HG03175 (cell line): ENCODE measurements at regions not wholly inside any gene's neighbourhood (a gene's known extent, or its start where the extent isn't known, plus 50 kb on each side); places are given as distances from the start of the nearest gene placed in this dataset.
"Not testable (repeated sequence)": the region's sequence is repeated elsewhere in the genome, so short reads cannot be mapped to it uniquely, and the experiment has no call there.

Experiments
- ATAC-seq: cut with Tn5 transposase; IDR thresholded peaks from one replicate; pipeline ENCODE4 v1.9.1; 2021; ENCODE audit warnings: mild to moderate bottlenecking, moderate library complexity; ENCODE audit not compliant: unreplicated experiment

DNA sequence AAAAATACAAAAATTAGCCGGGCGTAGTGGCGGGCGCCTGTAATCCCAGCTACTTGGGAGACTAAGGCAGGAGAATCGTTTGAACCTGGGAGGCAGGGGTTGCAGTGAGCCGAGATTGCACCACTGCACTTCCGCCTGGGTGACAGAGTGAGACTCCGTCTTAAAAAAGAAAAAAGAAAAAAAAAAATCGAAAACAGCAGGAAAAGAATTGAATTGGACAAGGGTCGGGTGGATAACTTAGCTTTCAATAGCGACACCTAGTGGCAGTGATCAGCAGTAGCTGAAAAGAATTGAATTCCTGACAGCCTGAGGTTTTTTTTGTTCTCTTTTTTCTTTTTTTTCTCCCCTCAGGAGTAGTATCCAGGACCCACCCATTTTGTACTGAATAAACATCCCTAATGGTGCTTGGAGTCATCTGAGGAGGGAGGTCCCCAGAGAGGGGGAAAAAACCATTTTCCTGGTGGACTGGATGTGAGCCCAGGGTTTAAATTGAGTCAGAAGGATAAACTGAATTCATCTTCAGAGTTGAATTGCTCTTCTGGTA is 55.1 kb downstream of the CYCS start:
- no peak for ATAC-seq

DNA sequence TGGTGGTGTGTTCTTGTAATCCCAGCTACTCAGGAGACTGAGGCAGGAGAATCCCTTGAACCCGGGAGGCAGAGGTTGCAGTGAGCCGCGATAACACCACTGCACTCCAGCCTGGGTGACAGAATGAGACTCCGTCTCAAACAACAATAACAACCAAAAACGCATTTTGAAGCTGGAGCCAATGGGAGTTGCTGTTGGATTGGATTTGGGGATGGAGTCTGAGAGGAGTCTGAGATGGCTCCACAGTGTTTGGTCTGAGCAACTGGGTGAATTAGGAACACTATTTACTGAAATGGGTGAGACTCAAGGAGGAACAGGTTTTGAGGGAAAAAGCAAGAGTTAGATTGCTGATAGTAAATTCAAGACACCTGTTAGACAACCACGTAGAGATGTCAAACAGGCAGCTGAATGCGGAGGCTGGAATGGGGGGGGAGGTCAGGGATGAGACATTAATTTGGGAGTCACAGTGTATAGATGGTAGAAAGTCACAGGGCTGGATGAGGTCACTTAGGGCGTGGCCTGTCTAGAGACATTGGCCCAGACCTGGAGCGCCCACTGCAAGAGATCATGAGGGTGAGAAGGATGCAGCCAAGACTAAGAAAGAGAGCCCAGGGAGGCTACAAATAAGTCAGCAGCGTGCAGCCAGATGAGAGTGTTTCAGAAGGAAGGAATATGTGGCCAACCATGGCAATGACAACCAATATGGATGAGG is 56.4 kb downstream of the CYCS start:
- ATAC-seq = no peak

DNA sequence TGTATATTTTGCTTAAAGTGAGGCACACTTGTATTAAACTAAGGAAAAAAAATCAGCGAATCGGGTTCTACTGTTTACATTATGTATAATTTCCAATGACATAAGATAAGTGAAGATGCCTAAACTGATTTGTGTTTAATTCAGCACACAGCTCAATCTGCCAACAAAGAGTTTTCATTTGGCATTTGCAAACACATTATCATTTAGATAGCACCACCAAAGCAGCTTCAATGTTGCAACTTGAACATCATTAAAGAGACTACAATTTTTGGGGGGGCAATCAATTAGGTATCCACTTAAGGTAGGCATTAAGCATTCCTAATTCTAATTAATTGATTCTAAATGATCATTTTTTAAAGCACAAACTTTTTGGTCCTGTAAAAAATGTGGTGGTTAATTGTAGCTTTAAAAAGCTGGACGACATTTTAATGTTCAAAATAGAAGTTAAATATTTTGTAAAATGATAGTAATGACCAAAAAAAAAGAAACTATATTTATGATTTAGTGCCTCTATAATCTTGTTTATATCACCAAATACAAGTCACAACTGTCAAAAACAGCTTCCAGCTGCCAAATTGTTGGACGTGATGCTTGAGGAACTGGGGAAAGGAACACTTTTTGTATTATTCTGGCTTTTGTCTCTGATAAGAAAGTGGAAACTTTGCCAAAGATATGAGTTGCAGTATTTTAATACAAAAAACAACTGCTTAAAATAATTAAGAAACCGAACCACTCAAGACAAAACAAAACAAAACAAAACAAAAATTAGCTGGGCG is 57.1 kb downstream of the CYCS start:
- ATAC-seq = no peak

DNA sequence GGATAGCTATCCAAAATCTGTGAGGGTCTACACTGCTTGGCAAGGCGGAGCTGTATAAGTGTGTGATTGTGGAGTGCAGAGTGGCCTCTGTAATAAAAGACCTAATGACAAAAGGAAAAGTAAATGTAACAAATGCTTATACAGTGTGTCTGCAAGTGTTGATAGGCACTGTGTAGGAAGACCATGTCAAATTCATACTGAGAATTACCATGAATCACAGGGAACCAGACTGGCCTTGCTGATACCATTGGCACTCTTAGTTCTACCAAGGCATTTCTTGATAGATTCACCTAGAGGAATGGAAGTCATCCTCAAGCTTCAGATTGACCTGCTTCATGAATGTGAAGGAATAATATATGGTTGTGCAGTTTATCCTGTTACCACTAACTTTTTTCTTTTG is 58.8 kb downstream of the CYCS start:
- ATAC-seq = no peak

DNA sequence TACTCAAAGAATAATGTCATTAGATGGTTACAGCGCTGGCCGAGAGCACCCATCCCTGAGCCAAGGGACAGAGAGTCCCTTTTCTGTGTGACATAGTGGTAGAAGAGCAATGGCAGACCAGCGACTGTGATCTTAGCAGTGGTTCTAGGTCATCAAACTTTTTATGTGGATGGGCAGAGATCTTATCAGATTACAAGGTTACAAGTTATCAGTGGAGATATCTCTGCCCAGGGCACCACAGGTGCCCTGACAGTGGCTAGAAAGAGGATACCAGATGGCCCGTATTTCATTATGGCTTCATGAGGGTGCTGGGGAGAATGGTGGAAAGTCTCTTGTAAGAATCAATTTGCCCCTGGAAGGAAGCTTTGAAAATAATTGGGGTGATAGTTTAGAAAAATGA is 62.7 kb downstream of the CYCS start:
- no peak for ATAC-seq

DNA sequence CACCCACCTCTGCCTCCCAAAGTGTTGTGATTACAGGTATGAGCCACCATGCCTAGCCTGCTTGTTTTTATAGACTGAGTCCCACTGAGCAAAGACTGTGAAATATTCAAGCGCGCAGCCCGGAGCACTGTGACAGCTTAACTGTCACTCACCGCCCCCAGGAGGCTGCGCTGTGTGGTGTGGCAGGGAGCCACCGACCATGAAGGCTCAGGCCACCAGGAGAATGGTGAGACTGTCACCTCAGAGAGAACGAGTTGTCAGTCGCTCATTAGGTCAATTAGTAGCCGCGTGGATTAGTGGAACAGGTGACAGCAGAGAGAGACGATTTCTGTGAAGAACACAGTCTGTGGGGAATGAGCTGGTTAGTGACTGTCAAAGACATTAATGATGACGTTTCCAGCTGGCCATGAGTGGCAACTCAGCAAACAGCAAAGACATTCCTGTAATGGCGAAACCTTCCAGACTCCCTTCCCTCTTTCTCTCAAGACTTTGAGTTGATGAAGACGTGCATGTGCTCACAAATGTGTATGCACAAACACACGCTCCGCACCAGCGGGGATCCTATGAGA is 64.5 kb downstream of the CYCS start:
- ATAC-seq = no peak

DNA sequence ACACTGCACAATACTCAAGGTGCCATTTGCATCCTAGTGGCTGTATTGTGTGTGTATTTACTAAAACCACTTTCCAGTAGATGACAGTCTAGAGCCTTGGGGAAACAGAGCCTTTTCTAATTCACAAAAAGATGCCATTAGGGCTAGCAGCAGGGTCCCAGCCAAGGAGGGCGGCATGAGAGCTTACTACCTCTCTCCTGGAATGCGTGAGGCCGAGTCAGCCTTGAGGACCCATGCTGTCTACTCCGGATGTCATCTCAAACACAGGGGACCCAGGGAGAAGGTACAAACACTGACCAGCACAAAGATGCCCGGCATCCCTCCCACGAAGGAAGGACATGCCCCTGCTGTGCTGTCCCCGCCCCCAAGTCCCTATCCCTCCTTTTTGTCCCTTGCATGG is 65.5 kb downstream of the CYCS start:
- ATAC-seq = no peak

DNA sequence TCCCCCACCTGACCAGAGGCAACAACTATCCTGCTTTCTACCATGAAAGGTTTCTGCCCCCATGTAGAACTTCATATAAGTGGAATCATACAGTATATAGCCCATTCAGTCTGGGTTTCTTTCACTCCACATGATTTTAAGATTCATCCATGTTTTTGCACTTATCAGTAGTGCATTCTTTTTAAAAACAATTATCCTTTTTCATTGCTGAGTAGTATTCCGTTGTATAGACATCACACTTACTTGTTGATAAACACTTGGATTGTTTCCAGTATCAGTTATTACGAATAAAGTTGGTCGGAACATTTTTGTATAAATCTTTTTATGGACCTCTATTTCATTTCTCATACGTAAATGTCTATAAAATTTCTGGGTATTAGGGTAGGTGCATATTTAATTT is 68.7 kb downstream of the CYCS start:
- ATAC-seq = no peak

DNA sequence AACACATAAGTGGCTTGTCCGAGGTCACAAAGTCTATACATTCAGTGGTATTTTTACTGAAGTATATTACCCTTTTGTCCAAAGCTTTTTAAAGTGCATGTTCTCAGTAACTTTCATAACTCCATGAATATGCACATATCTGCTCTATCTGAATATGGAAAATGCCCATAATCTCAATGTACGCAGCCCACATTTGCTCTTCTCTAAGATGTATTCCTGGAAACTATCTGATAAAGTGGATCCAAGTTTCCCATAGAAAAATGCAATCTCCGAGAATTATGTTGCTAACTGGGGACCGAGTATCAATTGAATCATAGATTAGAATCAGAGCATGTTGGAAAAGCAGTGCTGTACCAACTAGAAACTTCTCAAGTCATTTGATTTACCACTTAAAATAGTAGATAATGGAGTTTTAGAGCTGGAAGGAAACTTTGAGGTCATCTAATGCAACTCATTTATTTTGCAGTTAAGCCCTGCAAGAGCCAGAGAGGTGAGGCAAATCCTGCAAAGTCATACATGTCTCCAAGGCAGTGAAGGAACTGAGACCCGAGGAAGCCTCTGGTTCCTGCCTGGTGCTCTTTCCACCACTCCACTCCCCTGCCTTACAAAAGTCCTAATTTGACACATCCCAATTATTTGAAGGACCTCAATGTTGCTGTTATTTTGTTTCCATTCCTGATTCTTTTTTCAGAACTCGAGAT is 69.4 kb downstream of the CYCS start:
- no peak for ATAC-seq

DNA sequence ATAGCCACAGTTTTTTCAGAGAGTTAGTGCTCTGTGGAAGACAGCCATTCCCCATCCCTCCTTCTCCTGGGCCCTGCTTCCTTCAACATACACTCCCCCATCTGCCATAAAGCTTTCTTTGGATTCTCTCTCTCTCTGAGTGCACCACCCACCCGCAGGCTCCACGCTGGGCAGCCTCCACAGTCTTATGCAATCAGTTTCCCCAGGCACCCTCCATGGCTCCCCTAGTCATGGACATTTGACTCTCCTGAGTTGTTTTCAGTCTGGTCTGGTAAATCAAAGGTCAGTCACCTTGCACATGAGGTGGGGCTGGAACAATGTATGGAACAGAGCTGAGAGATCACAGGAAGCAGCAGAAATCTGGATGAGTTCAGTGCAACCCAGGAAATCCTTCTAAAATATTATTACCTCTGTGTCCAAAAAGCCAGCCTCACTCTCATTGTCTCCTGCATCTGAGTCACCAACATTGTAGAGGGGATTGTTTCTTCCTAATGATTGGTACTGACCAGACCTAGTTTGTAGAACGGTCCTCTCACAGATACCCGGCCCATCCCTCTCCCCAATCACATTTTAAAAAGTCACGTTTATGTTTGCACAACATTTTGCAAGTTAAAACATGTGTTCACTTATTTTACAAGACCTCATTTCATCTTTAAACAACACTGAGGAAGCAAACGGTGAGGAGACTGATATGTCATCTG is 70.1 kb downstream of the CYCS start:
- no peak for ATAC-seq

DNA sequence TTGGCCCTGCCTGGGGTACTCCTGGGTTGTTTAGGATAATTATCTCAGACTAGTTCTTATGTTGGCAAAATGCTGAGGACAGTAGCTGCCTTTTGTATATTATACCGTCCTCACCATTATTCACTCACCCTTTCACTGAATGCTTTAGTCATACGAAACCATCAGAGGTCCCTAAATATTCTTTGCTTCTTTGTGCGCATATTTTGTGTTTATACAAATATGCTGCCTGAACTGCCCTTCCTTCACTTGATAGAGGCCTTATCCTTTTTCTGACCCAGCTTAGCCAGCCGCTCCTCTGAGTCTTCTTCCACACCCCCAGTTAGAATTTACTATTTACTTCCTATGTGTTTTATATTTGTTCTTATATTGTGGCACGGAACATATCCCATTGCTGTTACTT is 70.2 kb upstream of the OSBPL3 start:
- ATAC-seq = no peak

DNA sequence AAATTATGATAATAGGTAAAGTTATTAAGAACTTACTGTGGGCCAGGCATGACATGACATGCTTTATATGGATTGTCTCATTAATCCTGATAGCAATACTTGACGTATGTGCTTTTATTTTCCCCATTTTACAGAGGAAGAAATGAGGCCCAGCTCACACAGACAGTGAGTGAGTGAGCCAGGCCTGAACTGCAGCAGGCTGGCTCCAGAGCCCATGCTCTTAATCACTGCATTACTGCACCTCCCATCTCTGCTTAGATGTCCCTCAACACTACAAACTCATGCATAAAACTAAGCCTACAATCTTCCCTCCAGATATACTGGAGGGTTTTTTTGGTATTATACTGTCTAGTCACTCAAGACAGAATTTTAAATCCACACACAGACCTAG is 68.5 kb upstream of the OSBPL3 start:
- ATAC-seq = no peak

DNA sequence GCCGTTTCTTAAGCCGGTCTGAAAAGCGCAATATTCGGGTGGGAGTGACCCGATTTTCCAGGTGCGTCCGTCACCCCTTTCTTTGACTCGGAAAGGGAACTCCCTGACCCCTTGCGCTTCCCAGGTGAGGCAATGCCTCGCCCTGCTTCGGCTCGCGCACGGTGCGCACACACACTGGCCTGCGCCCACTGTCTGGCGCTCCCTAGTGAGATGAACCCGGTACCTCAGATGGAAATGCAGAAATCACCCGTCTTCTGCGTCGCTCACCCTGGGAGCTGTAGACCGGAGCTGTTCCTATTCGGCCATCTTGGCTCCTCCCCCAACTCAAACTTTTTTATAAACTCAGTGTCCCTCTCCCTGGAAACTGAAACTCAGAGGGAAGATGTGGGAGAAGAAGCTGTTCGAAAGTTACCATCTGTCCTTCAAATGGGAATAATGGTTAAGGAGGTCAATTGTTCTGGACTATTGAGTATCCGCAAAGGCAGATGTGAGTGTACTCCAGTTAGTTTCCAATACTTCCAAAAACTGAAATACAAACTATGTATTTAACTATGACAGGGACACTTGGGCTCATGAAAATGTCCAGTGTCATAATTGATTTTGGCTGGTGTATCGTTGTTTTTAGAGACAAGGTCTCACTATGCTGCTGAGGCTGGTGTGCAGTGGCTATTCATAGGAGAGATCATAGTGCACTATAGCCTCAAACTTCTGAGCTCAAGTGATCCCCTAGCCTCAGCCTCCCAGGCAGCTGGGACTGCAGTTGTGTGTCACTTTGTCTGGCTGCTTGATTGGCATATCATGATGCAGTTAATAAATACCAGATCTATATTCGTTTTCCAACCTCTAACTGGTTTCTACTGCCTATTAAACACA is 67.8 kb upstream of the OSBPL3 start:
- ATAC-seq = not testable (repeated sequence)

DNA sequence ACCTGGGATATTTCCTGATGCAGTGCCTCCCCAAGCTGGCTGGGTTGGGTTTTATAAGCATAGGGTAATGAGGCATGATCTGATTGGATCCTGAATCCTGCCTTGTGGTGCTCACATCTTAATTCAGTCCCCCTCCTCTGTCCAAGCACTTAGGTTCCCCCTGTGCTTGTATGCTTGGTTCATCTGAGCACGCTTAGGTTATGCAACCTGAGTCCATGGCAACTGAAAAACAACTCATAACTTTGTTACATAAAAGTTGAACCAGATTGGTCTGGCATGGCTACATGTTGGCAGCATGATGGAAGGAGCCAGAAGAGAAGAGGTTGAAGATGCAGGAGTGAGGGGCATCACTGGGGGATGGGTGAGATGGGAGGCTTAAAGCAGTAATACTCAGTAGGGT is 57.3 kb upstream of the OSBPL3 start:
- no peak for ATAC-seq

DNA sequence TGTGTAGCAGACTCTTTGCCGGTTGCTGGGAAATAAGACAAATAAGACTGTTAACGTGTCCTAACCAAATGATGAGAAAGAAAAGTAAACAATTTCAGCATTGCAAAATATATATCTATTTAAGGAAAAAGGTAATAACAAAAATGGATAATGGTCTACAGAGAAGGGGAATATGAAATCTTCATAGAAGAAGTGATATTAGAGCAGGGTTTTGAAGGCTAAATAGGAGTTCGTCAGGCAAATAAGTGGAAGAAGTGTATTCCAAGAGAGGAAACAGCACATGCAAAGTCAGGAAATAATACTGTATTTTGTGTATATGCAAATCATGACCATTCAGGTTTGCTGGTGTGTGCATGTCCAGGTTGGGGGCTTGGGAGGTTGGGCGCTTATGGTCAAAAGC is 55.3 kb upstream of the OSBPL3 start:
- ATAC-seq = no peak

DNA sequence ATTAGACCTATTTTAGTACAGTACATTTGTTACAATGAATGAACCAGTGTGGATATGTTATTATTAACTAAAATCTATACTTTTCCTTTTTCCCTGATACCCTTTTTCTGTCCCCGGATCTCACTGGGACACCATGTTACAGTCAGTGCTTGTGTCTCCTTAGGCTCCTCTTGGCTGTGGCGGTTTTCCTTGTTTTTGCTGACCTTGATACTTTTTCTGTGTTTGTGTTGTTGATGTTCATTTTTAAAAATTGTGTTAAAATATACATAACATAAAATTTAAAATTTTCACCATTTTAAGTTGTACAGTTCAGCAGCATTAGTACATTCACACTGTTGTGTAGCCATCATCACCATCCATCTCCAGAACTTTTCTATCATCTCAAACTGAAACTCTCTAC is 54.2 kb upstream of the OSBPL3 start:
- no peak for ATAC-seq

DNA sequence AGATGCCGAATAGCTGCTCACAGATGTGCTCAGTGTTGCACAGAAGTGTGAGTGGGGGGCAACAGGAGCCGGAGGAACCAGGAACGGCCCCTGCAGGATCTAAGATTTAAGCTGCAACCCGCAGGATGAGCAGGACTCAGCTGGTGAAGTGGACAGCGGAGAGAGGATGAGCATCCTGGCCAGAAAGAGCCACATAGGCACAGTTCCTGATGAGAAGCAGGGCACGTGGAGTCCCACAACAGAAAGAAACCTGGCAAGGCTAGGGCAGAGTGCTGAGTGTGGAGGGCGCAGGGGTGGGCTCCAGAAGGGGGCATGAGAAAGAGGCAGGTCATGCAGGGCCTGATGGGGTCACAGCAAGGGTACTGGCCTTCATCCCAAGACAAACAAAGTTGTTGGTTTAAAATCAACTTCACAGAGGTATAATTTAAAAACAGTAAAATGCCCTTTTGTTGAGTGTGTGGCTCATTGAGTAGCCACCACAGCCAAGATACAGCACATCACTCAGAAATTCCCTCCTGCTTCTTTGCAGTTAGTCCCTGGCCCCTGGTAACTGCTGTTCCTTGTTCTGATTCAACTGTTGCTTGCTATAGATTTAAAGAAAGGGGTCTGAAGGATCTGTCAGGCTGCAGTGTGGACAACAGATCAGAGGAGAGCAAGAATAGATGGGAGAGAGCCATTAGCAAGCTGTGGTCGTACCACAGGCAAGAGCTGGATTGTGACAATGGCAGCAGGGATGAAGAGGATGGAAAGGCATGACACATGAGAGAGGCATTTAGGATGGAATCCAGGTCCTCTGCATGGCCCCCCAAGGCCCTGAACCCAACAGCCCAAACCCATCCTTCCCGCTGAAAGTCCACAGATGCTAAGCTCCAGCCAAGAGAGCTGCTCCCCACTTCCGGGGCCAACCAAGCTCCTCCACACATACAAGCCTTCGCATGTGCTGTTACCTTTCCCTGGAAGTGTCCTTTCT is 53.1 kb upstream of the OSBPL3 start:
- no peak for ATAC-seq

DNA sequence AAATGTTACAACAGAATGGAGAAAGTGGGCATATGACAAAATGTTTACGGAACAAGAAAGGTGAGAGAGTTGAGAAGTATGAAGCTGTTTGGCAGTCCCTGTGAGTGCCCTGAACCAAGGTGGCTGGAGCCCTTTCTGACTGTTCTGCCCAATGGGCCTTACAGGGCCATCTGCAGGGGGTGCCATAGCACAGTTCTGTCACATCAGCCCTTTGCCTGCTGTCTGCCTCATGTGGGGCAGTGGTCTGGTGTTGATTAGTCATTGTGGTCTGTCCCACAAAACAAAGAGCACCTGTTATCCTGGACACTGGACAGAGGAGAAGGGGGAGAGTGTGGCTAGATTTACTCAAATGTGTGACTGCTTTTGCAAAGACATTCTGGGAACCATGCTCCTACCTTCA is 51.5 kb upstream of the OSBPL3 start:
- ATAC-seq = peak; percentile 20

DNA sequence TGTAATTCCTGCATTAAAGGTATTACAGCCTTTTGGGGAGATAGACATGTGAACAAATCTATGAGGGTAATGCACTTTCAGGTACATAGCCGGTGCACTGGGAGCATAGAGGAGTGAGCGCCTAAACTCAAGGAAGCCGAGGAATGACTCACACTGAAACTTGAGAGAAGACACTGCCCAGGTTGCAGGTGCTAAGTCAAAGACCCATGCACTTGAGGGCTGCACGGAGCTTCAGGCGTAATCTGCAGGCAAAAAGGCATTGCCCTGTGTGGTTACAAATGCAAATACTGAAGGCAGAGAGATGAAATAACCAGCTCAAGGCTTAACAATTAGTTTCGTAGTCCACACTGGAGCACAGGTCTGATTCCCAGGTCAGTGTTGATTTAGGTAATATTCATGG is 51.0 kb upstream of the OSBPL3 start:
- ATAC-seq = peak; percentile 62
